Mononuclear cell (primary cell): ENCODE measurements at regions not wholly inside any gene's neighbourhood (a gene's known extent, or its start where the extent isn't known, plus 50 kb on each side); places are given as distances from the start of the nearest gene placed in this dataset.
"Not testable (repeated sequence)": the region's sequence is repeated elsewhere in the genome, so short reads cannot be mapped to it uniquely, and the experiment has no call there.

Experiments used
- H3K27me3 ChIP-seq: 2 replicates; pipeline ENCODE4 v1.6.0; 2011; ENCODE audit warnings: low read length, control low read depth; ENCODE audit not compliant: insufficient read depth
- H3K4me1 ChIP-seq: 2 replicates; pipeline ENCODE4 v1.5.1; 2011; ENCODE audit warnings: mild to moderate bottlenecking, low read length, control low read depth; ENCODE audit not compliant: insufficient read depth
- H3K4me3 ChIP-seq: 2 replicates; pipeline ENCODE4 v1.5.1; 2011; ENCODE audit warnings: mild to moderate bottlenecking, low read length, moderate library complexity
- H3K9me3 ChIP-seq: 2 replicates; pipeline ENCODE4 v1.5.1; 2011; ENCODE audit warnings: low read depth, mild to moderate bottlenecking, control low read depth, low read length

DNA sequence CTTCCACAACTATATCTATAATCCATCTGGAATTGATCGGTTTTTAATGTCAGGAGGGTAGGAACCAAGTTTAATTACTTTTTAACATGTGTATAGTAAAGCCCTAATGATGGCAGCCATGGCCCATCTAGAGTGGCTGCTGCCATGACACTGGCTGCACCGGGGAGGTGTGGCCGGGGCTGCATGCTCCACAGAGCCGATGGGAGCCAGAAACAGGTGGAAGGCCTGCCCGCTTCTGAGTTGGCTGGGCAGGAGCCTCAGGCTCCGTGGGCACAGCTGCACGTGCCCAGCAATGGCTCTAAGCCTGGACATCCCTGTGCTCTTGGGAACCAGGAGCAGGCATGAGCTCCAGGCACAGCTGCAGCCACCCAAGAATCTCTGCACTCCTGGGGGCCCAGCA is 73.0 kb downstream of the GBP6 start:
- Histone ChIP-seq H3K9me3 (no peaks in the 10 kb centered on the region), H3K4me1 (no peaks in the 10 kb centered on the region), H3K27me3 (no peaks in the 10 kb centered on the region), H3K4me3 (no peak overlapping the region)

DNA sequence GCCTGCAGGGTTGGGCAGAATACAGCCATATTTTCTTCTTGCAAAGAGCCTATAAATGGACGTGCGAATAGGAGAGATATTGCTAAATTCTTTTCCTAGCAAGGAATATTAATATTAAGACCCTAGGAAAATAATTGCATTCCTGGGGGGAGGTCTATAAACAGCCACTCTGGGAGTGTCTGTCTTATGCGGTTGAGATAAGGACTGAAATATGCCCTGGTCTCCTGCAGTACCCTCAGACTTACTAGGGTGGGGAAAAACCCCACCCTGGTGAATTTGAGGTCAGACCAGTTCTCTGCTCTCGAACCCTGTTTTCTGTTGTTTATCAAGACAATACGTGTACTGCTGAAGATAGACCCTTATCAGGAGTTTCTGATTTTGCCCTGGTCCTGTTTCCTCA is 74.4 kb downstream of the GBP6 start:
- not testable (repeated sequence) for H3K4me1 ChIP-seq, H3K9me3 ChIP-seq, H3K4me3 ChIP-seq, H3K27me3 ChIP-seq

DNA sequence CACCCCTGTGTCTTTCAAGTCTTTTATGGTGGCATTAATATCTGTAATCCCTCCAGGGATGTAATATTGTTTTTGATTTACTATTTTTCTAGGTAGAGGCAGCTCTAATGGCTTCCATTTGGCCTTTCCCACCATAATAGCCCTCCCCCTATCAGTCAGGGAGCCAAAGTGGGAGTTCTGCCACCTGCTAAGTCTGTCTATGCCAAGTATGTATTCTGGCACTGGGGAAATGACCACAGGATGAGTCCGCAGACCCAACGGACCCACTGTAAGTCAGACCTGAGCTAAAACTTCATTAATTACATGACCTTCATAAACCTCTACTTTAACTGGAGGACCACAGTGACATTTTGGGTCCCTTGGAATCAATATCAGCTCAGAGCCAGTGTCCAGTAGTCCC is 77.1 kb downstream of the GBP6 start:
- H3K4me1 ChIP-seq = no peaks in the 10 kb centered on the region
- no peaks in the 10 kb centered on the region for H3K27me3 ChIP-seq
- H3K4me3 ChIP-seq = no peak overlapping the region
- no peaks in the 10 kb centered on the region for H3K9me3 ChIP-seq

DNA sequence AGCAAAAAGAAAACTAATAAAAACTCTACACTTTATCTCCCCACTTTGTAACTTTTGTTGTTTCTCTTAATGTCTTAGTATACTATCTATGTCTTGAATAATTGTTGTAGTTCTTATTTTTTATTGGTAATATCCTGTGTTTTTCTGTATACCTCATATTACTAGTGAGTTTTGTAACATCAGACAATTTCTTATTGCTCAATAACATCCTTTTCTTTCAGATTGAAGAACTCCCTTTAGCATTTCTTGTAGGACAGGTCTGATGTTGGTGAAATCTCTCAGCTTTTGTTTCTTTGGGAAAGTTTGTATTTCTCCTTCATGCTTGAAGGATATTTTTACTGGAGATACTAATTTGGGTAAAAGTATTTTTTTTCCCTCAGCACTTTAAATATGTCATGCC is 79.8 kb upstream of the LRRC8B start:
- H3K4me1 ChIP-seq = no peaks in the 10 kb centered on the region
- no peak overlapping the region for H3K4me3 ChIP-seq
- H3K9me3 ChIP-seq = no peaks in the 10 kb centered on the region
- H3K27me3 ChIP-seq = no peaks in the 10 kb centered on the region

DNA sequence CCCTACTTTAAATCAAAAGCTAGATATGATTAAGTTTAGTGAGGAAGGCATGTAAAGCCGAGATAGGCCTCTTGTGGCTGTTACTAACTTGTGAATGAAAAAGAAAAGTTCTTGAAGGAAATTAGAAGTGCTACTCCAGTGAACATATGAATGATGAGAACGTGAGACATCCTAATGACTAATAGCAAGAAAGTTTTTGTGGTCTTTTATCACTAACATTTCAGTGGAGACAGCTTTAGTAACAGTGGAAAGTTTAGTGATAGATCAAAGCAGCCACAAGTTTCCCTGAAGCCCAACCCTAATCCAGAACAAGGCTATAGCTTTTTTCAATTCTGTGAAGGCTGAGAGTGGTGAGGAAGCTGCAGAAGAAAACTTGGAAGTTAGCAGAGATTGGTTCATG is 73.6 kb upstream of the LRRC8B start:
- no peaks in the 10 kb centered on the region for H3K4me1 ChIP-seq
- H3K27me3 ChIP-seq = peaks cover 3% of the 10 kb centered on the region
- no peak overlapping the region for H3K4me3 ChIP-seq
- H3K9me3 ChIP-seq = no peaks in the 10 kb centered on the region

DNA sequence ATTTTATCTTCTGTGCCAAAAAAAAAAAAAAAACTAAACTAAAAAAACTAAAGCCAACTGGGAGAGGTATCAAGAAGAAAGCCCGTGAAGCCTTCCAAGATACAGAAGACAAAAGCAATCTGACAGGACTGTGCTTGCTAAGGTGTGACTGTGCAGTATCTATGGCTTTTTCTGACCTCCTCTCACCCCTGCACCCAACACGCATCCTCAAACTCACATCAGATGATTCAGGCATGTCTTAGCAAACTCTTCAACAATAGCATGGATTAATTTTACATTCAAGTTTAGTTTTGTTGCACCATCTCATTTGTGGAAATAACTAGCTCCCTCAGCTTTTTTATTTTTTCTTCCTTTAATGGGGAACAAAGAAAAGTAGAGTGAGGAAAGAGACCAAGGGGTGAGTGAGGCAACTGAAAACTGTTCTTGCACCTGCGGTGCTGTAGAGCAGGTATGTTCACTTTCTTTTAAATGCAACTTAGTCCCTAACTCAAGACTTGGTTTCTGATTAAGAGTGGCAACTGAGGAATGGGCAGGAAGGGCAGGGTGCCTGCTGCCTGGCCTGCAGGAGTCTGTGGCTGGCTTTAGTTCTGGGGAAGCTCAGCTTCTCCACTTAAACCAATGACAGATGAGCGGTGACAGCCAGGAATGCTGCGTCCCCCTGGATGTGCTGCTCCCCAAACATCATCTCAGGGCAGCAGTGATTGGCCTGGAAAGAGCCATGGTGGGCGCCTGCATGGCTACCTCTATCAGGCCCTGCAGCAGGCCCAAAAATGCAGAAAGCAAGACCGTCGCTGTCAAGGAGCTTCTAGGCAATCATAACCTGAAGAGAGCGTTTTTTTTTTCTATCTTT is 71.3 kb upstream of the LRRC8B start:
- no peaks in the 10 kb centered on the region for H3K9me3 ChIP-seq
- no peaks in the 10 kb centered on the region for H3K4me1 ChIP-seq
- H3K4me3 ChIP-seq = no peak overlapping the region
- peaks cover 9% of the 10 kb centered on the region for H3K27me3 ChIP-seq

DNA sequence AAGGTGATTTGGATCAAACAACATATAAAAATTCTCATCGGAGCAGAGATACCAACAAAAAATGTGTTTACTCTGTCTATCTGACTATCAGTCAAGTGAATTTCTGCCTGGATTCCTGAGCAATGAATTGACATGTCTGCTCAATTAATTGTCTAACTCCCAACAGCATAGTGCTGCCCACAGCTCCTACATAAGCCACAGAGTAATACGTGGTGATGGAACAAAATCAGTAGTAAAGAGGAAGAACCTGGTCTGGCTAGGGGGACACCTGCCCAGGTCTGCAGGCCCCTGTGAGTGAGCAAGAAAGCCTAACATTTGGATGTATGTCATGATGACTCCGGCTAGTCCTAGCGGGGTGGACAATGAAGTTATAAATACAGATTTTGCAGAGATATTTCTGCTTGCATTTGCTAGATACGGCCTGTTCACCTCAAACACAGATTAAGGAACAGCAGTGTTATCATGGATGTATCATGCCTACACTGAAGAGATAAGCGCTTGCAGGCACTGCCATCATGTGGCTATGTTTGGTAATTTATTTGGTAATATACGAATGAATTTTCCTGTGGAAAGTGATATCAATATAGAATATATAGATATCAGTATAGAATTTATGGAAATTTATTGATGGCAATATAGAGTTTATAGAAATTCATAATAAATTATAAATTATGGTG is 69.6 kb upstream of the LRRC8B start:
- Histone ChIP-seq H3K27me3 (peaks cover 9% of the 10 kb centered on the region), H3K9me3 (no peaks in the 10 kb centered on the region), H3K4me1 (peaks cover under 1% of the 10 kb centered on the region), H3K4me3 (no peak overlapping the region)

DNA sequence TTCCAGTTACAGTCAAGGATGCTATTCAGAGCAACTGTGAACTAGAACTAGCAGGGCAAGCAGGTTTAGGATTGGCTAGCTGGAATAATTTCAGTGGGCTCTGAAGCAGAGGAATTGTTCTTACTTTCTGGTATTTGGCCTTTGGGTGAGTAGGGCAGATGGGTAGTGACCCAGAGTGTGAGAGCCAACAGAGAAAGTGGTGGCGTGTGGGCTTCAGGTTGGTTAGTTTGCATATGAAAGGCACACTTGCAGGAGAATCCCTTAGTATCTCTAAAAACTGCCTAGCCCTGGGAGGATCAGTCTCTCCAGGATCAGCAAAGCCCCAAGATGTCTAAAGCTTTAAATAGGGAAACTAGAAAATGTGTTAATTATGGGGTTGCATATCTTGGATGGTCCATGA is 67.6 kb upstream of the LRRC8B start:
- Histone ChIP-seq H3K4me1 (peaks cover 4% of the 10 kb centered on the region), H3K9me3 (no peaks in the 10 kb centered on the region), H3K4me3 (no peak overlapping the region), H3K27me3 (peaks cover 26% of the 10 kb centered on the region)

DNA sequence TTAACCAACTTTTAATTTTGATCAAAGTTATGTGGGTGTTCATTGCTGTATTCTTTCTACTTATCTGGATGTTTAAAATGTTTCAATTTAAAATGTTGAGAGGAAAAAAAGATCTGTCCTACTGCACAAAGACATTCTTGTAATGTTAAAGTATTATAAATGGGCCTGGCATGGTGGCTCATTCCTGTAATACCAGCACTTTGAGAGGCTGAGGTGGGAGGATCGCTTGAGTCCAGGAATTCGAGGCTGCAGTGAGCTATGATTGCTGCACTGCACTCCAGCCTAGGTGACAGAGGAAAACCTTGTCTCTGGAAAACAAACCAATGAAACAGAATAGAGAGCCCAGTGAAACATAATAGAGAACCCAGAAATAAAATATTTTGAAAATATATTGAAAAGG is 65.5 kb upstream of the LRRC8B start:
- peaks cover 43% of the 10 kb centered on the region for H3K27me3 ChIP-seq
- H3K4me1 ChIP-seq = peaks cover 6% of the 10 kb centered on the region
- H3K9me3 ChIP-seq = no peaks in the 10 kb centered on the region
- no peak overlapping the region for H3K4me3 ChIP-seq

DNA sequence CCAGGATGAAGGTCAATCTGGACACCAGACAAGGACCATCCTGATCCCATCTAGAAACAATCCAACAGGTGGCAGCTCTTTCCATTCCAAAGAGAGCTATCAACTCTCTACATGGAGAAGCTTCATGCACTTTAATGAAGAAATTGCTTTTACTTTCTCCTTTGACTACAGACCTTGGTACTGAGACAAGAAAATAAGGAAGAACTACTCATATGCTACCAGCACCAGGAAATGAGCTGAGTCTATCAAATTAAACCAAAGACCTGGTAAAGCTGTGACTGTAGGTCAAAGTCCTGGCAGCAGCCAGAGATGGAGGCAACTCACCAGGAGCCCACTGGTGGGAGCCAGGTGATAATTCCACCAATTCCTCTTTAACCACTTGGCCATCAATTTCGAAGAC is 64.3 kb upstream of the LRRC8B start:
- H3K4me1 ChIP-seq = peaks cover 11% of the 10 kb centered on the region
- peaks cover 56% of the 10 kb centered on the region for H3K27me3 ChIP-seq
- H3K9me3 ChIP-seq = no peaks in the 10 kb centered on the region
- no peak overlapping the region for H3K4me3 ChIP-seq

DNA sequence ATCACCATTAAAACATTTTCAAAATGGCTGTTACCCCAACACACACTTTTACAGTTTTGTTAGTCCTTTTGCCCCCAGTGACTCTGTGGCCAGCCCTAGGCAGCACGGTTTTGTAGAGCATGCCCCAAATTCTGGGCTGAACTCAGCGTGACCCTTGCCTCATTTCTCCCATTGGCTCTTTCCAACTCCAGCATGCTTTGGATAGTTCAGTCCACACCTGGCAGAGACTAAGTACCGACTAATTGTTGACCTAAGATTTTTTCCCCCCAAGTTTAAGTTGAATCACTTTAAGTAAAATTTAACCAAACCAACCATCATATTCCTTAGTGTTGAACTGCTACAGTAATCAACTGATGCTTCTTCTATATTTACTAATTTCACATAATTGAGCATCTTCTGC is 62.4 kb upstream of the LRRC8B start:
- Histone ChIP-seq H3K4me3 (no peak overlapping the region), H3K27me3 (peaks cover 50% of the 10 kb centered on the region), H3K9me3 (no peaks in the 10 kb centered on the region), H3K4me1 (peaks cover 22% of the 10 kb centered on the region)

DNA sequence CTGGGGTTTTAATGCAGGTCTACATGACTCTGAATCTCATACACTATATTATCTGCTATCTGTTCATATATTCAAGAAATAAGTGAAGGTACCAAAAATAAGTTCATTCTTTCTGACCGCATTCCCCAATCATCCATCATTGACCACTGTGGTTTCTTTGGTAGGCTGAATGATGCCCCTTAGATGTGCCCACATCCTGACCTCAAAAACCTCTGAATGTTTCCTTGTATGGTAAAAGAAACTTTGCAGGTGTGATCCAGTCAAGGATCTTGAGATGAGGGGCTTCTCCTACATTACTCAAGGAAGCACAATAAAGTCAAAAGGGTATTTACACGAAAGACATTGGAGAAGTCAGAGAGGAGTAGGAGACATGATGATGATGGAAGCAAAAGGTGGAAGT is 60.6 kb upstream of the LRRC8B start:
- no peak overlapping the region for H3K4me3 ChIP-seq
- H3K27me3 ChIP-seq = peaks cover 53% of the 10 kb centered on the region
- no peaks in the 10 kb centered on the region for H3K9me3 ChIP-seq
- peaks cover 22% of the 10 kb centered on the region for H3K4me1 ChIP-seq

DNA sequence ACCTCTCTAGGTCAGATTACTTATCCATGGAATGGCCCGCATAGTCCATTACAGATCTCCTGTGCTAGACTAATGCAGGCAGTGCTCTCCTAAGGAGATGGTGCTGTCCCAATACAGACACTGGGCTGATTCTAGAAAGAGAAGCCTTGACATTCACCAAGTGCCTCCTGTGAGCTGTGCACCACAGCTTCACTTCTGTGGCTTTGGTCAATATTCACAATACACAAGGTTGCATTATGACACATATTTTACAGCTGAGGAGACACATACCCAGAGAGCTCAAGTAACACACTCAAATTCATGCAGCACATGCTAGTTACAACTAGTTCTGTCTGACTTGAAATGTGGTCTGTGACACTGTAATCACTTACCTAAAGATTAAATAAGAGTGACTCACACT is 59.4 kb upstream of the LRRC8B start:
- peaks cover 53% of the 10 kb centered on the region for H3K27me3 ChIP-seq

DNA sequence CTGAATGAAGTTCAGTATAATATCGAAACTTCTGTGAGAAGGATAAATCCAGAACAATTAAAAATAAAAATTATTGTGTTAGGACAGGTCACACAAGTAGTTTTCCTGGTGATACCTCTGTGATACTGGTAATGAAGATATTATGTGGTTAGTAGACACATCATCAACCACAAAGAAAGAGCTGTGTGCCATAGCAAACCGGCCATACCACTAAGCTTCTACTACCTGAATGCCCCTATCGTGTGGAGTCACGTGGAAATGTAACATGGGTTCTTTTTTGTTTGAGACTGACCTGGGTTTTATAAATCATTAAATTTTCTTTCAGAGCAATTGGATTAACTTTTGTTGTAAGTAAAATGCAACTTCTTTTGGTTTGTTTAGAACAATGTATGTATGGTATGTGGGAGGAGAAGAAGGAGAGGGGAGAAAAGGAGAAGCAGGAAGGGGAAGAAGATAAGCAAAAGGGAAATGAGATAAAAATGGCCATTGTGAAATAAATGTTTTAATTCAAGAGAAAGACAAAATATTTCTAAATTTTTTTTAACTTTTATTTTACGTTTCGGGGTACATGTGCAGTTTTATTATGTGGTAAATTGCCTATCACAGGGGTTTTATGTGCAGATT is 58.2 kb upstream of the LRRC8B start:
- no peak overlapping the region for H3K4me3 ChIP-seq
- peaks cover 18% of the 10 kb centered on the region for H3K4me1 ChIP-seq
- H3K9me3 ChIP-seq = no peaks in the 10 kb centered on the region
- peaks cover 46% of the 10 kb centered on the region for H3K27me3 ChIP-seq

More for the DNA sequence above, 59.4 kb upstream of the LRRC8B start:
- no peak overlapping the region for H3K4me3 ChIP-seq
- peaks cover 20% of the 10 kb centered on the region for H3K4me1 ChIP-seq
- no peaks in the 10 kb centered on the region for H3K9me3 ChIP-seq

DNA sequence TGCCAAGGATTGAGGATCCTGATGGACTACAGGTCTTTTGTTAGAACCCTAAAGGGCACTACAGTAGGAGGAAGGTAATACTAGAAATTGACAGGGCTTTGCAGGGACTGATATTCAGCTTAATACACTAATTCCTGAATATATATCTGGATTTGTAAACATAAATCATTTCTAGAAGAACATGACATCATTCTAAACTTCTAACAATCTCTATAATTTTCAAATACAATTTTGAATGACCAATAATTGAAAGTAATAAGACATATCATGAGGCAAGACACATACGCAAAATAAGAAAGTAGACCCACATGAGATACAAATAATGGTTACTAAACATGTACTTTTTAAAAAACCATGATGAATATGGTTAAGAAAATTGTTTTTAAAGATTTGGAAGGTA is 52.4 kb upstream of the LRRC8B start:
- Histone ChIP-seq H3K9me3 (peaks cover 5% of the 10 kb centered on the region), H3K27me3 (peaks cover 9% of the 10 kb centered on the region)

More for the DNA sequence above, 52.4 kb upstream of the LRRC8B start:
- Histone ChIP-seq H3K4me3 (no peak overlapping the region), H3K4me1 (no peaks in the 10 kb centered on the region)
